HEK293 (cell line): ENCODE measurements at regions not wholly inside any gene's neighbourhood (a gene's known extent, or its start where the extent isn't known, plus 50 kb on each side); places are given as distances from the start of the nearest gene placed in this dataset.

ENCODE experiments used
- ATF2 ChIP-seq: fragments of 450-650 bp; formaldehyde crosslinking; IDR thresholded peaks from 2 replicates; pipeline ENCODE4 v1.5.1; 2016; ENCODE audit warnings: missing biosample characterization, missing genetic modification characterization, low read depth
- KLF10 ChIP-seq: fragments of 450-650 bp; IDR thresholded peaks from 2 replicates; pipeline ENCODE4 v1.5.1; 2018; ENCODE audit warnings: missing biosample characterization, mild to moderate bottlenecking, missing genetic modification characterization
- OSR2 ChIP-seq: fragments of 450-650 bp; formaldehyde crosslinking; IDR thresholded peaks from 2 replicates; pipeline ENCODE4 v1.5.1; 2016; ENCODE audit warnings: missing biosample characterization, missing genetic modification characterization
- ZBTB17 ChIP-seq: fragments of 450-650 bp; formaldehyde crosslinking; IDR thresholded peaks from 2 replicates; pipeline ENCODE4 v1.5.1; 2016; ENCODE audit warnings: missing biosample characterization, missing genetic modification characterization
- ZBTB26 ChIP-seq: fragments of 450-650 bp; formaldehyde crosslinking; optimal IDR thresholded peaks from 2 replicates; pipeline ENCODE3; 2016; ENCODE audit warnings: missing biosample characterization, mild to moderate bottlenecking, missing genetic modification characterization
- ZNF354C ChIP-seq: fragments of 450-650 bp; formaldehyde crosslinking; IDR thresholded peaks from 2 replicates; pipeline ENCODE4 v1.5.1; 2016; ENCODE audit warnings: missing biosample characterization, missing genetic modification characterization, low read depth, borderline replicate concordance
- ZNF433 ChIP-seq: fragments of 450-650 bp; formaldehyde crosslinking; IDR thresholded peaks from 2 replicates; pipeline ENCODE4 v1.5.1; 2016; ENCODE audit warnings: missing biosample characterization, missing genetic modification characterization, low read depth
- ZNF792 ChIP-seq: fragments of 450-650 bp; formaldehyde crosslinking; IDR thresholded peaks from 2 replicates; pipeline ENCODE4 v1.5.1; 2016; ENCODE audit warnings: missing biosample characterization, missing genetic modification characterization
- ZSCAN5A ChIP-seq: fragments of 450-650 bp; formaldehyde crosslinking; IDR thresholded peaks from 2 replicates; pipeline ENCODE4 v1.5.1; 2016; ENCODE audit warnings: missing biosample characterization, missing genetic modification characterization
- TF ChIP-seq, protein P1 (sequence below): fragments of 450-650 bp; formaldehyde crosslinking; IDR thresholded peaks from 2 replicates; pipeline ENCODE4 v1.5.1; 2016; ENCODE audit warnings: missing biosample characterization, missing genetic modification characterization
- TF ChIP-seq, protein P2 (sequence below): fragments of 450-650 bp; formaldehyde crosslinking; IDR thresholded peaks from 2 replicates; pipeline ENCODE4 v1.5.1; 2016; ENCODE audit warnings: missing biosample characterization, missing genetic modification characterization

DNA sequence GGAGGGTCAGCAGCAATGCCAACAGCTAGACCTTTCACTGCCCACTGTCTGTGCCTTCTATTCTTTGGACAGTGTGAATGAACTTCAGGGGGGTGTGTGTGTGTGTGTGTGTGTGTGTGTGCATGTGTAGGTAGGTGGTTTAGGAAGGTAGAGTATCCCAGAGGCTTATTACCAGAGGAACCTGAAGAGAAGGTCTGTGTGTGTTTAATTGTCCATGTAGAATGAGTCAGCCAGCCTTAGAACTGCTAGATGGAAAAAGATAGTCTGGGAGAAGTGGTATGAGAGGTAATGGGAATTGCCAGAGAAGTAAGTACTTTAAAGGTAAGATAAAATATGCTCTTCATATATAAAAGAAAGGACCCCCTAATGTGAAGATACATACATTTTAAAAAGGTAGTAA lies 522.2 kb downstream of the PIK3C3 start:
- TF ChIP-seq ATF2 (tag by site-specific recombination) (no peak), ZNF354C (tag by site-specific recombination) (no peak), KLF10 (tag by site-specific recombination) (no peak), ZBTB26 (tag by site-specific recombination) (no peak), ZSCAN5A (no peak), ZNF792 (no peak), ZBTB17 (no peak), OSR2 (tag by site-specific recombination) (no peak), ZNF433 (no peak)
- TF ChIP-seq, protein P1, sequence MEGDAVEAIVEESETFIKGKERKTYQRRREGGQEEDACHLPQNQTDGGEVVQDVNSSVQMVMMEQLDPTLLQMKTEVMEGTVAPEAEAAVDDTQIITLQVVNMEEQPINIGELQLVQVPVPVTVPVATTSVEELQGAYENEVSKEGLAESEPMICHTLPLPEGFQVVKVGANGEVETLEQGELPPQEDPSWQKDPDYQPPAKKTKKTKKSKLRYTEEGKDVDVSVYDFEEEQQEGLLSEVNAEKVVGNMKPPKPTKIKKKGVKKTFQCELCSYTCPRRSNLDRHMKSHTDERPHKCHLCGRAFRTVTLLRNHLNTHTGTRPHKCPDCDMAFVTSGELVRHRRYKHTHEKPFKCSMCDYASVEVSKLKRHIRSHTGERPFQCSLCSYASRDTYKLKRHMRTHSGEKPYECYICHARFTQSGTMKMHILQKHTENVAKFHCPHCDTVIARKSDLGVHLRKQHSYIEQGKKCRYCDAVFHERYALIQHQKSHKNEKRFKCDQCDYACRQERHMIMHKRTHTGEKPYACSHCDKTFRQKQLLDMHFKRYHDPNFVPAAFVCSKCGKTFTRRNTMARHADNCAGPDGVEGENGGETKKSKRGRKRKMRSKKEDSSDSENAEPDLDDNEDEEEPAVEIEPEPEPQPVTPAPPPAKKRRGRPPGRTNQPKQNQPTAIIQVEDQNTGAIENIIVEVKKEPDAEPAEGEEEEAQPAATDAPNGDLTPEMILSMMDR, result no peak
- TF ChIP-seq, protein P2, sequence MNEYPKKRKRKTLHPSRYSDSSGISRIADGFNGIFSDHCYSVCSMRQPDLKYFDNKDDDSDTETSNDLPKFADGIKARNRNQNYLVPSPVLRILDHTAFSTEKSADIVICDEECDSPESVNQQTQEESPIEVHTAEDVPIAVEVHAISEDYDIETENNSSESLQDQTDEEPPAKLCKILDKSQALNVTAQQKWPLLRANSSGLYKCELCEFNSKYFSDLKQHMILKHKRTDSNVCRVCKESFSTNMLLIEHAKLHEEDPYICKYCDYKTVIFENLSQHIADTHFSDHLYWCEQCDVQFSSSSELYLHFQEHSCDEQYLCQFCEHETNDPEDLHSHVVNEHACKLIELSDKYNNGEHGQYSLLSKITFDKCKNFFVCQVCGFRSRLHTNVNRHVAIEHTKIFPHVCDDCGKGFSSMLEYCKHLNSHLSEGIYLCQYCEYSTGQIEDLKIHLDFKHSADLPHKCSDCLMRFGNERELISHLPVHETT (tag by site-specific recombination), result no peak
